Femur (tissue), 1 donor: ENCODE measurements at regions not wholly inside any gene's neighbourhood (a gene's known extent, or its start where the extent isn't known, plus 50 kb on each side); places are given as distances from the start of the nearest gene placed in this dataset.
"Not testable (repeated sequence)": the region's sequence is repeated elsewhere in the genome, so short reads cannot be mapped to it uniquely, and the experiment has no call there.

Experiments used
- DNase-seq: peaks from one replicate; pipeline ENCODE4 v3.0.0-alpha.2; 2017

DNA sequence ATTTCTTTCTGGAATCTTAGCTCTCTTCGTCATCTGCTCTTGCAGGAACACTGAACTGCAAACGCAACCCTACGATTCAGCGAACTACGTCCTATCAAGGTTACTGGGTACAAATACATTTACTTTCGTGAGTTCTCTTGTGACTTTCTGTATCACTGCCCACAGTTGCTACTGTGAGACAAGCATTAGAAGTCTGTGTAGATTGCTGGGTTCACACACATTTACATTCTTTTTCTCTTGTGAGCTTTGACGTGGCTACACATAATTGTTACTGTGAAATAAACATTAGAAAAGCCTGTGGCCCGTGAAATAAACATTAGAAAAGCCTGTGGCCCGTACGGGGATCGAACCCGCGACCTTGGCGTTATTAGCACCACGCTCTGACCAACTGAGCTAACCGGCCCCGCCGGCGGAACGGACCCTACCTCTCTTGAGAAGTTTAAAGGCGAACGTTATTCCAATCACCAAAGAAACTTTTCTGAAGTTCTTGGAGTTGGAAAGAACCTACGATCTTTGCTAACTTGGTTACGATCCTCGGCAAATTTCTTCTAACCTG is 61.2 kb upstream of the ZNF322 start:
- DNase-seq = not testable (repeated sequence)

DNA sequence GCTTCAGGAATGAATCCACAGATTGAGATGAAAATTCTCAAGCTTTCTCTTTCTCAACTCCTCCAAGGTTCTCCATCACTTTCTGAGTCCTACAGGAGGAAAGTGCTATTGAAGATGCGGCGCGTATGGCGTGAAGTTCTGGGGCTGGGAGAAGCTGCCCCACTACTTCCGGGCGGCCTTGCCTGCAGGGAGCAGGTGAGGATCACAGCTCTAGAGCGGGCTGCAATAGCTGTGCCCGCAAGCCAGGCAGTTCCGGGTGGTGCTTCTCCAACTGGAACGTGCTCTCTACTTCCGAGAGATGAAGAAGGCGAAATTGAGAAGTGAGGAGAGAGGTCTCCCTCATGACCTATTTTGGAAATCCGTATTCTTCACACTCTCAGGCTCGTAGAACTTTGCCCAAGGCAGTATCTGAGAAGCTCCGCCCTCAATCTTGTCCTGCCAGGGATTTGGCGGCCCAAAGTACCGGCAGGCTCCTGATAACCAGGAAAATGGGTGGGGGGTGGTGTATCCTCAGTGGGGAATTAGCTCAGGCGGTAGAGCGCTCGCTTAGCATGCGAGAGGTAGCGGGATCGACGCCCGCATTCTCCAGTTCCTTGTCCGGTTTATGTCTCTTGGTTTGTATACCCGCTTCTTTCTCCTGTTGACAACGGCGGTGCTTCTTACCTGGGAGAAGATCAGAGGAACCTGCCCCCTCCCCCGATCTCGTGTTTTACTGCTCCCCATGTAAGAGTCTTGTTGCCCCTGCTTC is 70.6 kb upstream of the ZNF322 start:
- DNase-seq = not testable (repeated sequence)

DNA sequence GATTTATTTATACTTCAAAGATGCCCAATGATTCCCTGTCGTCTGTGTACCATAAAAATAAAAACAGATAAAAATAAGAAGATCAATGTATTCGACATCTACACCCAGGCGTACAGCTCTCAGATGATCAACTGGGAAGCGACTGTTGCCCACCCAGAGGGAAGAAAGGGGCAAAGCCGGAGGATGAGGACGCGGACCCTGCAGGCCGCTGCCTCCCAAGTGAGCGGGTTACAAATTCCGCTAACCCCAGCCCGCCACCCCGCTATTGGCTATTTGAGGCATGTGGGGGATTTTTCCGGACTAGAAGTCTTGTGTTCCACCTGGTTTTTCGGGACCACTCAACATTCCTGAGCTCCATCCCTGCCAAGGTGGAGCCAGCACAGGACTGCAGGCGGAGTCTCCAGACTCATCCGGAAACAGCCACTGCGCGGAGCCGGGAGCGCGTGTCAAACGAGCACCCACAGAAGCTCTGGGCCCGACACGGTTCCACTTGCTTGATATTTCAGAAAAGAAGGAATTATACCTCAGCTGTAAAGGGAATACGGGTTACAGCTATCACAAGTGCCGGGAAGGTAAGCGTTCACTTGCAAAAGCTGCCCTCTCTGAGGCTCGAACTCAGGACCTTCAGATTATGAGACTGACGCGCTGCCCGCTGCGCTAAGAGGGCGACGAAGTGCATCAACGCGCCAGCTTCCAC is 75.4 kb upstream of the ZNF322 start:
- DNase-seq = not testable (repeated sequence)

DNA sequence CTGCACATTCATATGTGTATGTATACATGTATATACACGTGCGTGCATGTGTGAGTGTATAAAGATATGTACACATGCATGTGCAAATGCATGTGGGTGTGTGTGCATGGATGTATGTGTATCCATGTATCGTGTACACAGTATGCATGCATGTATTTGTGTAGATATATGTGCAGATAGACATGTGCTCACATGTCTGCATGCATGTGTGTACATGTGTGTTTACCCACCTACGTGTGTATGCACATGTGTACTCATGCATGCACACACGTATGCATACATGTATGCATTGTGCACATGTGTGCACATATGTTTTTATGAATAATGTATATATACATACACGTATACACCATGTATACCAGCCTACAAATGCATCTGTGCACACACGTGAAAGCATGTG is 80.3 kb upstream of the ZNF322 start:
- DNase-seq = no peak

DNA sequence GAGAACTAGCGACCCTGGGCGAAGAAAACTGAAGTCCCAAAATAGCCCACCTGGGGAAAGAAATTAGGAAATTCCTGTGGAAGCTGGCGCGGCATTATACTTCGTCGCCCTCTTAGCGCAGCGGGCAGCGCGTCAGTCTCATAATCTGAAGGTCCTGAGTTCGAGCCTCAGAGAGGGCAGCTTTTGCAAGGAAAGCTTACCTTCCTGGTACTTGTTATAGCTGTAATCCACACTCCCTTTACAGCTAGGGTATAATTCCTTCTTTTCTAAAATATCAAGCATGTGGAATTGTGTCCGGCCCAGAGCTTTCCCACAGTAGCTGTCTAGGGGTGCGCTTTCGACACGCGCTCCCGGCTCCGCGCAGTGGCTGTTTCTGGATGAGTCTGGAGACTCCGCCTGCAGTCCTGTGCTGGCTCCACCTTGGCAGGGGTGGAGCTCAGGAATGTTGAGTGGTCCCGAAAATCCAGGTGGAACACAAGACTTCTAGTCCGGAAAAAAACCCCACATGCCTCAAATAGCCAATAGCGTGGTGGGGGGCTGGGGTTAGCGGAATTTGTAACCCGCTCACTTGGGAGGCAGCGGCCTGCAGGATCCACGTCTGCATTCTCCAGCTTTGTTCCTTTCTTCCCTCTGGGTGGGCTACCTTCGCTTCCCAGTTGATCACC is 83.7 kb upstream of the ZNF322 start:
- no peak for DNase-seq

DNA sequence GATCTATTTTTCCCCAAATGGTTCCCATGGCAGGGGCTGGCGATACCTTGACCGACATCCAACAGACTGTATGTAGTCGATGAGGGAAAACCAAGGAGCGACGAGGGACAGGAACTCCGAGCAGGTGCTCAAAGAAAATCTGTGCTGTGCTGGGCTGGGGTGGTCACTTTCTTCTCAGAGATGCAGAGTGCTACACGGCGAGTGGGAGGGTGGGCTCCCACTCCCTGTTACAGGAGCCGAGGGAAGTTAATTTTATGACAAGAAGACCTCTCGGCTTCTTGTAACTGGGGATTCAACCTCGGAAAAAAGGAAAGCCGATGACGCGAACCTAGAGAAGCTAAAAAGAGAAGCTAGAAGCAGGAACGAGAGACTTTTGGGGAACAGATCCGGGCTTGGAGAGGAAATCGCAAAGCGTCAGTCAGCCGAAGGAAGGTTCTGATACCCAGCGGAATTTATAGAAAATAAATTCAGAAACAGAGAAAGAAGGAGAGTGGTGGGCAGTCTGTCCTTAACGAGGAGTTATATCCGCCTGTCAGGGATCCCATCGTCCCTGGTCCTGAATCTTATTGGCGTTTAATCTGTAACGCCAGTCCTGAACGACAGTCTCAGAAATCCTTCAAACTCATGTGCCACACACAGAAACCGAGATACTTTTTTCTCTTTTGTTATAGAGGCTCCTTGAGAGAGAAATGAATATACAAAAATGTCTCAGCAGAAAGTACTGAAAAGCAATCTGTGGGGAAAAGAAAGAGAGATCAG is 84.6 kb upstream of the ZNF322 start:
- no peak for DNase-seq

DNA sequence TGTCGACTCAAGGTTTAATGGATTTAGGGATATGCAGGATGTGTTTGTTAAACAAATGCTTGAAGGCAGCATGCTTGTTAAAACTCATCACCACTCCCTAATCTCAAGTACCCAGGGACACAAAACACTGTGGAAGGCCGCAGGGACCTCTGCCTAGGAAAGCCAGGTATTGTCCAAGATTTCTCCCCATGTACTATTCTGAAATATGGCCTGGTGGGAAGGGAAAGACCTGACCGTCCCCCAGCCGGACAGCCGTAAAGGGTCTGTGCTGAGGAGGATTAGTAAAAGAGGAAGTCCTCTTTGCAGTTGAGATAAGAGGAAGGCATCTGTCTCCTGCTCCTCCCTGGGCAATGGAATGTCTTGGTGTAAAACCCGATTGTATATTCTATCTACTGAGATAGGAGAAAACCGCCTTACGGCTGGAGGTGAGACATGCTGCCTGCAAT is 85.3 kb upstream of the ZNF322 start:
- not testable (repeated sequence) for DNase-seq

DNA sequence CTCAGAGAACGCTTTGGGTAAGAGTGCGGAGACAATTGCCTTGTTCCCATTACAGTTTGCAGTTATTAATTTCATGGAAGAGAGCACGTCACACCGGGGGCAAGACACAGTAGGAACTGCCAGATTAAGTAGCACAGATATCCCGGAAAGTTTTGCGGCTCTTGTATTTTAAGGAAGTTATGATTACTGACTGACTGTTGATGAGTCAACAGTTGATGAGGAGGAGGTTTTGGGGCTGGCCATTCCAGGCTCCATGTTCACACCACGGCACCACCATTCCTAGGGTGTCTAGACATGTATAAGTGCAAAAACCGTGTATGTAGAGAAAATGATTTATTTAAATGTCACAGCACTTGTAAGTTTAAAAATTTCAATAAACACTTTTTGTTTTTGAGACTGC is 86.4 kb upstream of the ZNF322 start:
- not testable (repeated sequence) for DNase-seq

DNA sequence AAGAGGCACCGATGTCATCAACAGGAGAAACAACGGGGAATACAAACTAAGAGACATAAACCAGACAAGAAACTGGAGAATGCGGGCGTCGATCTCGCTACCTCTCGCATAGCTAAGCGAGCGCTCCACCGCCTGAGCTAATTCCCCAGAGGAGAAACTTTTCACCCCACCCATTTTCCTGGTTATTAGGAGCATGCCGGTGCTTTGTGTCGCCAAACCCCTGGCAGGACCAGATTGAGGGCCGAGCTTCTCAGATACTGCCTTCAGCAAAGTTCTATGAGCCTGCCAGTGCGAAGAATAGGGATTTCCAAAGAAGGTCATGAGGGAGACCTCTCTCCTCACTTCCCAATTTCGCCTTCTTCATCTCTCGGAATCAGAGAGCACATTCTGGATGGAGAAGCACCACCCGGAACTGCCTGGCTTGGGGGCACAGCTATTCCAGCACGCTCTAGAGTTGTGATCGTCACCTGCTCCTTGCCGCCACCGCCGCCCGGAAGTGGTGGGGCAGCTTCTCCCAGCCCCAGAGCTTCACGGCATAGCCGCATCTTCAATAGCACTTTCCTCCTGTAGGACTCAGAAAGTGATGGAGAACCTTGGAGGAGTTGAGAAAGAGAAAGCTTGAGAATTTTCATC is 89.7 kb upstream of the ZNF322 start:
- DNase-seq = not testable (repeated sequence)

DNA sequence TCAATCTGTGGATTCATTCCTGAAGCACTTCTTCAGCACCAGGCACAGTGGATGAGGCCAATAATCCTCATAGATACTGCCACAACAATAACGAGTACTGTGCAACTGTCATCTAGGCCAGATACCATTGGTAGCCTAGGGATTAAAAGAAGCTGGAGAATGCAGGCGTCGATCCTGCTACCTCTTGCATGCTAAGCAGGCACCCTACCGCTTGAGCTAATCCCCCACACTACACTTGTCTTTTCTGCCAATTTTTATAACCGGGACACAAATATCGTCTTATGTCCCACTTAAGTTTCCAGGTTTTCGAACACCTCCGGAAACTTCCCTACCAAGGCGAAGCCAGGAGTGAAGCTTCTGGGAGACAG is 90.2 kb upstream of the ZNF322 start:
- not testable (repeated sequence) for DNase-seq

DNA sequence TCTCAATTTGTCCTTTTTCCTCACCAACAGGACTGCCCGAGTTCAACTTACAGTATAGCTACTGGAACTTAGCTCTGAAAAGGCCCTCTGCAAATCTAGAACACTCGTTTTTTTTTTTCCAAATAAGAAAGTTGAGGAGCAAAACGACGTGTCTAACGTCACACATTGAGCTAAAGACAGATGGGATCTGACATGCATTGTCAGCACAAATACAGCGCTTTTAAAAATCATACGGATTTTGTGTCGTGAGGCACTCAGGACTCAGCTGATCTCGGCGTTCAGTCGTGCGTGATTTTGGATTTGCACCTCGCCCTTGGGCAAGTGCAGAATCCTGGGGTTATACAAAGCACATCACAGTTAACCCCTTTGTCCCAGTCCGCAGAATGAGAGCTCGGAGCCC is 94.7 kb upstream of the ZNF322 start:
- DNase-seq = no peak

DNA sequence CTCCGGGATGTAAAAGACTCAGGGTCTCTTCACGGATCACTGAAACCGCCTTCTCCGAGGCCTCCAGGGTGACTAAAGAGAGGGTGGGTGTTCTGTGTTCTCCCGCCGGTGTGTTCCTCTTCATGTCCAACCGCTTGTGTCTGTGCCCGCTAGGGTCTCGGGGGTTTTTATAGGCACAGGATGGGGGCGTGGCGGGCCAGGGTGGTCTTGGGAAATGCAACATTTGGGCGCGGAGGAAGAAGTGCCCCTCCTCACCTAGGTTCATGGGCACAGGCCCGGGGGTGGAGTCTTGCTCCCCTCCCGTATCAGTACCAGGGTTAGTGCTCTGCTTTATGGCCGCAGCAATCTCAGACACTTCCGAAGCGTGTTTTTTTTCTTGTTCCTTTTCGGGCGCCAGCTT is 95.3 kb upstream of the ZNF322 start:
- not testable (repeated sequence) for DNase-seq

DNA sequence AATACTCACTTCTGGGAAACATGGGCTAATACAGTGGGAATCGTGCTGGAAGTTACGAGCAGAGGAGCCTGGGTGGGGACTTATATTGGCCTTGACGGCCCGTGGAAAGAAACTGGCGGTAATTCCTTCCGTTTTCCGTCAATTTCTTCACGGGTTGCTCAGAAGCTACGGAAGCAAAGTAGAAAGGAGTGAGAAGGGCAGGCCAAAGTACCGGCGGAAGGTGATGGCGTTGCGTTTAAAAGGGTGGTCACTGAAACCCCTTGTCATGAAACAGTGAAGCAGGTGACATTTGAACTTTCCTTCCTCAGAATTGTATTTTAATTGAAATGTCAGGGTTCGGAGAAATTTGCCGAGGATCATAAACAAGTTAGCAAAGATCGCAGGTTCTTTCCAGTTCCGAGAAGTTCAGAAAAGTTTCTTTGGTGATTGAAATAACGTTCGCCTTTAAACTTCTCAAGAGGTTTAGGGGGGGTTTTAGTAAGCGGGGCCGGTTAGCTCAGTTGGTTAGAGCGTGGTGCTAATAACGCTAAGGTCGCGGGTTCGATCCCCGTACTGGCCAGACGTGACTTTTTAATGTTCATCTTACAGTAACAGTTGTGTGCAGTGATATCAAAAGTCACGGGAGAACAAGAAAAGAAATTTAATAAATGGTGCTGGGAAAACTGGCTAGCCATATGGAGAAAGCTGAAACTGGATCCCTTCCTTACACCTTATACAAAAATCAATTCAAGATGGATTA is 96.7 kb upstream of the ZNF322 start:
- not testable (repeated sequence) for DNase-seq

DNA sequence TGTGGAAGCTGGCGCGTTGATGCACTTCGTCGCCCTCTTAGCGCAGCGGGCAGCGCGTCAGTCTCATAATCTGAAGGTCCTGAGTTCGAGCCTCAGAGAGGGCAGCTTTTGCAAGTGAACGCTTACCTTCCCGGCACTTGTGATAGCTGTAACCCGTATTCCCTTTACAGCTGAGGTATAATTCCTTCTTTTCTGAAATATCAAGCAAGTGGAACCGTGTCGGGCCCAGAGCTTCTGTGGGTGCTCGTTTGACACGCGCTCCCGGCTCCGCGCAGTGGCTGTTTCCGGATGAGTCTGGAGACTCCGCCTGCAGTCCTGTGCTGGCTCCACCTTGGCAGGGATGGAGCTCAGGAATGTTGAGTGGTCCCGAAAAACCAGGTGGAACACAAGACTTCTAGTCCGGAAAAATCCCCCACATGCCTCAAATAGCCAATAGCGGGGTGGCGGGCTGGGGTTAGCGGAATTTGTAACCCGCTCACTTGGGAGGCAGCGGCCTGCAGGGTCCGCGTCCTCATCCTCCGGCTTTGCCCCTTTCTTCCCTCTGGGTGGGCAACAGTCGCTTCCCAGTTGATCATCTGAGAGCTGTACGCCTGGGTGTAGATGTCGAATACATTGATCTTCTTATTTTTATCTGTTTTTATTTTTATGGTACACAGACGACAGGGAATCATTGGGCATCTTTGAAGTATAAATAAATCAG is 106.8 kb upstream of the ZNF322 start:
- DNase-seq = not testable (repeated sequence)

DNA sequence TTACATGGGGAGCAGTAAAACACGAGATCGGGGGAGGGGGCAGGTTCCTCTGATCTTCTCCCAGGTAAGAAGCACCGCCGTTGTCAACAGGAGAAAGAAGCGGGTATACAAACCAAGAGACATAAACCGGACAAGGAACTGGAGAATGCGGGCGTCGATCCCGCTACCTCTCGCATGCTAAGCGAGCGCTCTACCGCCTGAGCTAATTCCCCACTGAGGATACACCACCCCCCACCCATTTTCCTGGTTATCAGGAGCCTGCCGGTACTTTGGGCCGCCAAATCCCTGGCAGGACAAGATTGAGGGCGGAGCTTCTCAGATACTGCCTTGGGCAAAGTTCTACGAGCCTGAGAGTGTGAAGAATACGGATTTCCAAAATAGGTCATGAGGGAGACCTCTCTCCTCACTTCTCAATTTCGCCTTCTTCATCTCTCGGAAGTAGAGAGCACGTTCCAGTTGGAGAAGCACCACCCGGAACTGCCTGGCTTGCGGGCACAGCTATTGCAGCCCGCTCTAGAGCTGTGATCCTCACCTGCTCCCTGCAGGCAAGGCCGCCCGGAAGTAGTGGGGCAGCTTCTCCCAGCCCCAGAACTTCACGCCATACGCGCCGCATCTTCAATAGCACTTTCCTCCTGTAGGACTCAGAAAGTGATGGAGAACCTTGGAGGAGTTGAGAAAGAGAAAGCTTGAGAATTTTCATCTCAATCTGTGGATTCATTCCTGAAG is 111.6 kb upstream of the ZNF322 start:
- DNase-seq = not testable (repeated sequence)

DNA sequence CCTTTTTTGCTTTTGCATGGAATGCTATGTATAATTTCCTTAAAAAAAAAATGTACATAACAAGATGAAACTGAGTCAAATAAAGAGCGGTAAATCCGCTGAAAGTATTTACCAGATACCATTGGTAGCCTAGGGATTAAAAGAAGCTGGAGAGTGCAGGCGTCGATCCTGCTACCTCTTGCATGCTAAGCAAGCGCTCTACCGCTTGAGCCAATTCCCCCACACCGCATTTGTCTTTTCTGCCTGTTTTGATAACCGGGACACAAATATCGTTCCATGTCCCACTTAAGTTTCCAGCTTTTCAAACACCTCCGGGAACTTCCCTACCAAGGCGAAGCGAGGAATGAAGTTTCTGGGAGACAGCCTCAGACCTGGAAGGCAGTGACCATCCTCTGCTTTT is 113.9 kb upstream of the ZNF322 start:
- not testable (repeated sequence) for DNase-seq

DNA sequence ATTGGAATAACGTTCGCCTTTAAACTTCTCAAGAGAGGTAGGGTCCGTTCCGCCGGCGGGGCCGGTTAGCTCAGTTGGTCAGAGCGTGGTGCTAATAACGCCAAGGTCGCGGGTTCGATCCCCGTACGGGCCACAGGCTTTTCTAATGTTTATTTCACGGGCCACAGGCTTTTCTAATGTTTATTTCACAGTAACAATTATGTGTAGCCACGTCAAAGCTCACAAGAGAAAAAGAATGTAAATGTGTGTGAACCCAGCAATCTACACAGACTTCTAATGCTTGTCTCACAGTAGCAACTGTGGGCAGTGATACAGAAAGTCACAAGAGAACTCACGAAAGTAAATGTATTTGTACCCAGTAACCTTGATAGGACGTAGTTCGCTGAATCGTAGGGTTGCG is 121.0 kb upstream of the ZNF322 start:
- not testable (repeated sequence) for DNase-seq

DNA sequence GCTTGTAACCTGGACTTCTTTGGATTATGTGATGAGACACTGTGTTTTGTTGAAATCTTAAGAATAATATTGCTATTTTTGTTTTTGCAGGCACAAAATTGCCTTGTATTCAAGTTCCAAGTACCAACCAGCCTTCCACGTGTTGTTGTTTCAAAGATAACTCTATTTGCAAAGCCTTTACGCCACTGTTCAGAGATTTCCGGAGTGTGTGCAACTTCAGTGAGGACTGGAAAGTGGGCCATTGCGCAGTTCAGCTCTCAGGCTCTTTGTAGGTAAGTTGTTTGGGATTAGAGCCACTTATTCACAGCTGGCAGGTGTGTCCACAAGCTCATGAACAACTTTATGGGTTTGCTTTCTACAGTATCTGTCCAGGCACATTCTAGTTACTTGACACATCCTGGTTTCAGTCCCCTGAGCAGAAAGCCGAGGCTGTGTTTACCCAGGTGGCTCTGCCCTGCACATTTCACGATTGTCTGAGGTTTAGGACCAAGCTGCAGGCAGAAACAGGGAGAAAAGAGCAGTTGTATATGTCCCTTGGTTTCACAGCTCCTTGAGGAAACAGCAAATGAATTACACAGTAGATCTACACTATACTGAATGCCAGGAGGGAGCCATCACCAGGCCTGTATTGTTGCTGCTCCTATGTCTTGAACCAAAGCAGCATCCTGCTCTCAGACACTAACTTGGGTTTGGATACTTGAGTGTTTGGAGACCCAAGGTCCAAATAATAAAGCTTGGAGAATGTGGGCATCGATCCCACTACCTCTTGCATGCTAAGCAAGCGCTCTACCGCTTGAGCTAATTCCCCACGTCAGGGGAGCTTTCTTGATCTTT is 136.1 kb upstream of the ZNF322 start:
- DNase-seq = not testable (repeated sequence)
